Neural progenitor cell (in vitro differentiated cells): ENCODE measurements at regions not wholly inside any gene's neighbourhood (a gene's known extent, or its start where the extent isn't known, plus 50 kb on each side); places are given as distances from the start of the nearest gene placed in this dataset.

ENCODE experiments used
- EZH2 ChIP-seq: fragments of 200-600 bp; sonication (generic); IDR thresholded peaks from 2 replicates; pipeline ENCODE4 v1.6.1; 2017; ENCODE audit warnings: antibody characterized with exemption, mild to moderate bottlenecking, moderate library complexity
- EZH2phosphoT487 ChIP-seq: fragments of 200-600 bp; sonication (generic); IDR thresholded peaks from 2 replicates; pipeline ENCODE4 v1.6.1; 2017; ENCODE audit warnings: antibody characterized with exemption
- TF ChIP-seq, protein P1 (sequence below): fragments of 200-600 bp; sonication (generic); IDR thresholded peaks from 2 replicates; pipeline ENCODE4 v1.5.1; 2017; ENCODE audit warnings: antibody characterized with exemption, mild to moderate bottlenecking

DNA sequence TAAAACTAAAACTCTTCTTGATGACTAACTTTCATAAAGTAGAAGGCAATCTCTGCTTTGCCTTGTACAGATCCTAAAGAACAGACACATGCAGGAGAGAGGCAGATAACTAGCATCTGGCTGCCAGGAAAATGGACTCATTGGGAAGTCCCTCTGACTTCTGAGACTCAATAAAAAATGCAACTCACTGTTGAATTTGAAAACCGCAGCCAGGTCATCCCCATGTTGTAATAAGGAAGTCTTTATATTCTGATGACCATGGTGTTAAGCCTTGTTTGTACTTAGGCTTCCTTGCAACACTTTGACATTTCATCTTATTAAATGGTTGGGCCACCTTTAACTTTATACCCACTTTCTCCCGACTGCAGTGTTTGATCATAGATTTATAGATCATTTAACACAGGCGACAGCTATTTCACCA is 375.1 kb upstream of the KCNH7 start:
- TF ChIP-seq, protein P1, sequence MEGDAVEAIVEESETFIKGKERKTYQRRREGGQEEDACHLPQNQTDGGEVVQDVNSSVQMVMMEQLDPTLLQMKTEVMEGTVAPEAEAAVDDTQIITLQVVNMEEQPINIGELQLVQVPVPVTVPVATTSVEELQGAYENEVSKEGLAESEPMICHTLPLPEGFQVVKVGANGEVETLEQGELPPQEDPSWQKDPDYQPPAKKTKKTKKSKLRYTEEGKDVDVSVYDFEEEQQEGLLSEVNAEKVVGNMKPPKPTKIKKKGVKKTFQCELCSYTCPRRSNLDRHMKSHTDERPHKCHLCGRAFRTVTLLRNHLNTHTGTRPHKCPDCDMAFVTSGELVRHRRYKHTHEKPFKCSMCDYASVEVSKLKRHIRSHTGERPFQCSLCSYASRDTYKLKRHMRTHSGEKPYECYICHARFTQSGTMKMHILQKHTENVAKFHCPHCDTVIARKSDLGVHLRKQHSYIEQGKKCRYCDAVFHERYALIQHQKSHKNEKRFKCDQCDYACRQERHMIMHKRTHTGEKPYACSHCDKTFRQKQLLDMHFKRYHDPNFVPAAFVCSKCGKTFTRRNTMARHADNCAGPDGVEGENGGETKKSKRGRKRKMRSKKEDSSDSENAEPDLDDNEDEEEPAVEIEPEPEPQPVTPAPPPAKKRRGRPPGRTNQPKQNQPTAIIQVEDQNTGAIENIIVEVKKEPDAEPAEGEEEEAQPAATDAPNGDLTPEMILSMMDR: no peak
- no peak for TF ChIP-seq EZH2
- TF ChIP-seq EZH2phosphoT487: no peak
